ENCODE measurements at regions not wholly inside any gene's neighbourhood (a gene's known extent, or its start where the extent isn't known, plus 50 kb on each side); places are given as distances from the start of the nearest gene placed in this dataset.

DNA sequence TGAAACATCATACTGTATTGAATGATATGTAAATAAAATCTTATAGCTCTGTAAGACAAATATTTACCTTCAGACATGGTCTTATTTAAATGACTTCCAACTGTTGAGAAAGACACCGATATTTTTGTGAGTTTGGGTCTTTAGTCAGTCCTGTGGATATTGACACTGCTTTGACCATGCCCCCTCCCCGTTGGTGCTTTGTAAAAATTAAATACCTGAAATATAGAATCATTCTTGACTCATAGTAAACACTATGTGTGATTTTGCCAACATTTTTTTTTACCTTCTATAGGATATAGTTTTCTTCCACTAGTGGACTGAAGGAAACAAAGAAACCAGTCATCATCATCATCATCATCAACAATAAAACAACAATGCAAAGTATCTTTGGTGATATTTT is 114.3 kb upstream of the HS3ST1 start:
- DNase-seq (ENCODE audit: low read depth in 4 of 4, low spot score in 2 of 4), result no peak

DNA sequence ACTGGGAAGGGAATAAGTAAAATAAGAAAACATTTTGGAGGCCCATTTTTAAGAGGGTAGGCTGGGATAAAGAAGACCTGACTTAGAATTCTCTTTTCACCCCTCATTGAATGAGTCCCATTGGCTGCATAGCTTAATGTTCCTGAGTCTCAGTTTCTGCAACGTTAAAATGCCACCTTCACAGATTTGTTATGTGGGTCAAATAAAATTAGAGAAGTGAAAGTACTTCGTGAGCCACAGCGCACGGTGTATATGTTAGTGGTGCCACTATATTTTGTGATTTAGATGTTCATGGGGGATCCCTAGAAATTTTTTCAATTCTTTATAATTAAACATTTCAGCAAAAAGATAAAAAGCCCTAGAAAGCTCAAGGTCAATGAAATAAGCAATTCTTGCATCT is 109.2 kb upstream of the HS3ST1 start:
- DNase-seq (ENCODE audit: low read depth in 4 of 4, low spot score in 2 of 4), result no peak

DNA sequence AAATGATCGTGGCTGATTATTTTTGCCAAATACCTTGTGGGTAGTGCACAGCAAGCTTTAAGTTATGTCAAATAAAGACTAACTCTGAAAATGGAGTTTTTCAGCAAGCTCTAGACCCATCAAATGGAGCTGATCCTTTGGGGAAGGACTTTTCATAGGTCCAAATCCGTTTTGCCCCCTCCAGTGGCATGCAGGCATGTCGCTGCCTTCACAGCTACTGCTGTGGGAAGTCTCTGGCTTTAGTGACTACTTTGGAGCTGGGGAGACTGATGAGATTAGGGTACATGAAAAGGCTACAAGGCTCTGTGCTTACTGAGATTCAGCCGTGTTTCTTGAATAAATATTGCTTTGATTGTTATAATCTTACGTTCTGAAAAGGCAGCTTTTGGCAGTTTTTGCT is 106.6 kb upstream of the HS3ST1 start:
- DNase-seq (ENCODE audit: low read depth in 4 of 4, low spot score in 2 of 4), result no peak

DNA sequence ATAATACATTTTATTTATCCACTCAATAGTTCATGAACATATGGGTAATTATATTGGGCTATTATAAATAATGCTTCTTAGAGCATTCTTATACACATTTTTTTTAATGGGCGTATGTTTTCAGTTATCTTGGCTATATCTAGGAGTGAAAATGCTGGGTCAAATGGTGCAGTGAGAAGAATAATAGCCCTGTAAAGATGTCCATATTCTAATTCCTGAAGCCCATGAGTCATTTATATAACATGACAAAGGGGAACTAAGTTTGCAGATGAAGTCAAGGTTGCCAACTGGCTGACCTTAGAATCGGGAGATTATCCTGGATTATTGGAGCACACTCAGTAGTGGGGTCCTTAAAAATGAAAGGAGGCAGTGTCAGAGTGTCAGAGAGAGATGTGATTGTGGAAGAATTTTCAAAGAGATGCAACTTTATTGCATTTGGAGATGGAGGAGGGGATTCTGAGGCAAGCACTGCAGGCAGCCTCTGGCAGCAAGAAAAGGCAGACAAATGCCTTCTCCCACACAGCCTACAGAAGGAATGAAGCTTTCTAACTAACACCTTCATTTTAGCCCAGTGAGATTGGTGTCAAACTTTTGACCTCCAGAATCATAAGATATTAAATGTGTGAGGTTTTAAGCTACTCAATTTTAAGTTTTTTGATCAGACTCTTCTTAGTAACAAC is 106.1 kb upstream of the HS3ST1 start:
- DNase-seq (ENCODE audit: low read depth in 4 of 4, low spot score in 2 of 4), result no peak

DNA sequence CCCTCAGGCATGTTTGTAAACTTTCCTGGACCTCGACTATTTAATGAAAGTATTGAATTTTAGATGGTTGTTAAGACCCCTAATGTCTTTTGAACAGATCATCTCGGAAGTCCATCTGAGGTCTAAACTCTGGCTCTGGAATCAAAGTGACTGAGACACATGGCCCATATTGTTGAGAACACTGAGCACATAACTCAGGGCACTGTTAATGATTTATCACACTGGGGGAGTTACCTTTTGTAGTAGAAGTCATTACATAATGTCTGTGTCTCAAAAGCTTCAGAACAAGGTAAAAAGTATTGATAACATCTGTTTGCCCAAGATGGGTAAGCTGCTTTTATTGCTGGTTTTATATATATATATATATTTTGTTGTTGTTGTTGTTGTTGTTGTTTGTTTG is 103.4 kb upstream of the HS3ST1 start:
- DNase-seq (ENCODE audit: low read depth in 4 of 4, low spot score in 2 of 4), result no peak

DNA sequence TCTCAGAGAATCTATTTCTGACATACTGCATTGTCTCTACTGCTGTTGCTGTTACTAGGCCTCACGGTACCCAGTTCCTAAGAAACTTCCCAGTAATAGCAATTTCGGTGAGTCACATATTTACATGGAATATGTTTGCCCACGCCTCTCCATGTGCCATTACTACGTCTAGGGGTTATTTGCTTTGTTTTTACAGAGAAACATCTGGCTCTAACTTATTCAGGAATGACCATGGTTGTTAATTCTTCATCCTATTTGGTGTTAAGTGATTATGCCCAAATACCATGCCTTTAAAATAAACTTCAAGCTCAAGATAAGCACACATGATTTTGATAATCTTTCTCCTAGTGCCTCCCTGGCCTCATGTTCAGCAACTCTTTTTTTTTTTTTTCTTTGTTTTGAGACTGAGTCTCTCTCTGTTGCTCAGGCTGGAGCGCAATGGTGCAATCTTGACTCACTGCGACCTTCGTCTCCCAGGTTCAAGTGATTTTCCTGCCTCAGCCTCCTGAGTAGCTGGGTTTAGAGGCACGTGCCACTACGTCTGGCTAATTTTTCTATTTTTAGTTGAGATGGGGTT is 101.0 kb upstream of the HS3ST1 start:
- no peak for DNase-seq (ENCODE audit: low read depth in 4 of 4, low spot score in 2 of 4)

DNA sequence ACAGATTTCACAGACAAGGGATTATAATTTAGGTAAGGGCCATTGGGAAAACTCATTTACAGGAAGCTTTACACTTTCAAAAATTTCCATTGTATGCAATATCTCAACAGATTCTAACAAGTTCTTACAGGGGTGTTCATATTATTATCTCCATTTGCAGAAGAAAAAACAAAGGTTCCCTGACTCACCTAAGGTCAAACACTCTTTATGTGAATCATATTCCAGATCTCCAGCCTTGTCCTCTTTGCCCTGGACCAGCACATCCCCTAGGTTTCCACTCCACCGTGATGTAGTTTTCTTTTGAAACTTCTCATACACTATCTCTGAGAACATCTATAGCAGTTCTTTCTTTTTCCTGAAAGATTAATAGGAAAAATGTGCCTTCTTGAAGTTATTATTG is 96.4 kb upstream of the HS3ST1 start:
- DNase-seq (ENCODE audit: low read depth in 4 of 4, low spot score in 2 of 4), result no peak

DNA sequence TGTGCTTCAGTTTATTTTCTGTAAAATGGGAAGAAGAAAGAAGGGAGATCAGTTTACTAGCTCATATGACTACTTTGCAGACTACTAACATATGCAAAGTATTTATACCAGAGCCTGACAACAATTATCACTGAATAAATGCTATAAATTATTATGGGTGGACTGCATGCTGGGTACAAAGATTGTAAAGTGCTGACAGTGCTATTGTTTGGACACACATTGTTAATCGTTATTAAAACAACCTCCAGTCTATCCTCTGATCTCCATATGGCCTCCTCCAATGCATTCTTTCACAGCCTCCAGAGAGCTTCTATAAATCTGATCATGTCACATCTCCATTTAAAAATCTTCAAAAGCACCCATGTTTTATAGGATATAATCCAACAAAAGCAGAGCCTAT is 90.1 kb upstream of the HS3ST1 start:
- DNase-seq (ENCODE audit: low read depth in 4 of 4, low spot score in 2 of 4), result no peak

DNA sequence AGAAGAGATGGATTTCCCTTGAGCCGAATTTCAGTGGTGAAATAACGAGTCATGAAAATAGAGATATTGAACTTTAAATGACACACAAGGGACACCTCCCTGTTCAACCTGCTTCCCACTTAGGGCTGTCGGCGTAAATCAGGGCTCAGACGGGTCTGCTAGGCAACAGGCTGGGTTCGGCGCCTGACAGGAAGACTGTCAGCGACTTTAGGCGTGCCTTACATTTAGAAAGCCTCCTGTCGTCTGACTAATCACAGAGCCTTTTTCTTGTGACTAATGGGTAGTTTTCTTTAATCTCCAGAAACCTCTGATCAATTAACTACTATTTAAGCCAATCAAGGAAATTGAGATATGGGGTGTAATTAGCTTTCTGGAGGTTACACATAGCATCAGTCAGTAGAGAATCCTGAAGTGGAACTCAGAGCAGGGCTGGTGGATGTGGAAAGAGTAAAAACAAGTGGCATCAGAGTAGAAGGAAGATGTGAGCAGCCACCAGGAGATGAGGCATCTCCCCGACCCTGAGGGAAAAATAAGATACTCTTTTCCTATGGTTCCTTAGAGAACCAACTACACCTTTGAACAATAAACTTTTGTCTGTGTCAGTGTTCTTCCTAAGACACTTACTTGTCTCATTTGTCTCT is 86.2 kb upstream of the HS3ST1 start:
- DNase-seq (ENCODE audit: low read depth in 4 of 4, low spot score in 2 of 4), result no peak

DNA sequence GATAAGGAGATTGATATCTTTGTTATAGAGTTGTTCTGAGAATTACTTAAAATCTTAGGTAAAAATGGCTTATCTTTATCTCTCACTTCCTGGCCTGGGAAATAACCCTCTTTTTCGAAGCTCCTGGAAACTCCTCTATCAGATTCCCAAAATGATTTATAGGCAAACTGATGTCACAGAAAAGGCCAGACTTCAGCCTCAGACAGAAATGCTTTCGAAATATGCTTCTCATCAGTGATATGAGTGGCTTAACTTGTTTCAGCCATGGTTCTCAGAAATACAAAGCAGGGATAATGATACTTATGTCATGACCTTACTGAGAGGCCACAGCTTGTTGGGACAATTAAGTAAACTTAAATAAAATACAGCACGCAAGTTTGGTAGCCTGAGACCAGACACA is 85.3 kb upstream of the HS3ST1 start:
- no peak for DNase-seq (ENCODE audit: low read depth in 4 of 4, low spot score in 2 of 4)

DNA sequence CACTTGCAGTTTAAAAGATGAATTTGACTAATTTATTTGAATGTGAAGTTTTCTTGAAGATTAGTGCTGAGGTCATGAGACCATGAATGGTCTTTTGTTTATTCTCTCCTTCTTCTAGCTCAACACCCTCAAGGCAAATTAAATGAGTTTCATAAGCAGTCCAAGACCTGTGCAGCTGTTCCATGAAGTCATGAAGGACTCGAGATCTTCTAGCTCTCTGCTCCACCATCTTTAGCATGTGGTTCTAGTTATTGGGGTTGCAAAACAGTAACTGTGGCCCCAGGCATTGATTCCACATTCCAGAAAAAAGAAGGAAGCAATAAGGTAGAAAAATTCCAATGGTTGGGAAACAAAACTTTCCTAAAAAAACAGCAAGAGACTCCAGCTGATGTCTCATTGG is 84.2 kb upstream of the HS3ST1 start:
- no peak for DNase-seq (ENCODE audit: low read depth in 4 of 4, low spot score in 2 of 4)

DNA sequence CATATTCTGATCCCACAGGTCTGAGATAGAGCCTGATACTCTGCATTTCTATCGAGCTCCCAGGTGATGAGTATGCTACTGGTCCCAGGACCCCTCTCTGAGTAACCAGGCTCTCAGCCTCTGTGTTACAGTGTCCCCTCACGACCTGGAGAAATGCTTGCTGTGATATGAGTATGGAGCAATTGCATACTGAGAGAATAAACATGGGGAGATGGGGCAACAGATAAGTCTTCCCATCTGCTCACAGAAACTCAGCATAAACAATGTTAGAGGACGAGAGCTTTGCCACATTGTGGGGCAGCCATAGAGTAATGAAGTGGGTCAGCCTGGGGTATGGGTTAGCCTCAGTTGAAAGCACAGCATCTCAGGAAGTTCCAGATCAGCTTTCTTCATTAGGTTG is 82.6 kb upstream of the HS3ST1 start:
- no peak for DNase-seq (ENCODE audit: low read depth in 4 of 4, low spot score in 2 of 4)

DNA sequence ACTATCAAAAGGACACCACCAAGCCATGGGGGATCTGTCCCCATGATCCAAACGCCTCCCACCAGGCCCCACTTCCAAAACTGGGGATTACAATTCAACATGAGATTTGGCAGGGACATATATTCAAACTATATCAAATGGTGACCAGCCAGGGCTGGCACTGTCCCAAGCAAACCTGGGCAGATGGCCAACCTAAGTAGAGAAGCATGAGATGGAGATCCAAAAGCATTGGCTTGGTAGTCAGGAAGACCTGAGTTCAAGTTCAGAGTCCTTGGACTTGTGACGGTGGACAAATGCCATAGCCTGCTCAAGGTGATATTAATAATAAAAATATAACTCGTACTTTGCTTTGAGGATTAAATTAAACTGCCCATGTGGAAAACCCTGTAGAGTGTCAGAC is 79.2 kb upstream of the HS3ST1 start:
- no peak for DNase-seq (ENCODE audit: low read depth in 4 of 4, low spot score in 2 of 4)

DNA sequence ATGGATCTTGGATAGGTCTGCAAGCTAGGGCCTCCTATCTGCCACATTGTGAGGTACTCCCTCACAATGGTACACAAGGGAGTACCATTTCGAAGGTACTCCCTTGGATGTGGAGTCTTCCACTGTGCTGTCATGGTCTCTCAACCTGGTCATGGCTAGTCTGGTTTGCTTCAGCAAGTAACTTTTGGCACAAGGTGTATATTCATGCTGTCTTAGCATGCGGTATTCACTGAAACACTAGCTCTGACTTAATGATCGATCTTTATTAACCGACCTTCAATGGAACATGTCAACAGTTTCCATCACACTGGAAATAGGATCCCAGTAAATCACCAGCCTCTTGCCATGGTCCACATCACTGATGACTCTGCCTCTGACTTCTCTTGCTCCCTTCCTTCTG is 77.5 kb upstream of the HS3ST1 start:
- DNase-seq (ENCODE audit: low read depth in 4 of 4, low spot score in 2 of 4), result no peak

DNA sequence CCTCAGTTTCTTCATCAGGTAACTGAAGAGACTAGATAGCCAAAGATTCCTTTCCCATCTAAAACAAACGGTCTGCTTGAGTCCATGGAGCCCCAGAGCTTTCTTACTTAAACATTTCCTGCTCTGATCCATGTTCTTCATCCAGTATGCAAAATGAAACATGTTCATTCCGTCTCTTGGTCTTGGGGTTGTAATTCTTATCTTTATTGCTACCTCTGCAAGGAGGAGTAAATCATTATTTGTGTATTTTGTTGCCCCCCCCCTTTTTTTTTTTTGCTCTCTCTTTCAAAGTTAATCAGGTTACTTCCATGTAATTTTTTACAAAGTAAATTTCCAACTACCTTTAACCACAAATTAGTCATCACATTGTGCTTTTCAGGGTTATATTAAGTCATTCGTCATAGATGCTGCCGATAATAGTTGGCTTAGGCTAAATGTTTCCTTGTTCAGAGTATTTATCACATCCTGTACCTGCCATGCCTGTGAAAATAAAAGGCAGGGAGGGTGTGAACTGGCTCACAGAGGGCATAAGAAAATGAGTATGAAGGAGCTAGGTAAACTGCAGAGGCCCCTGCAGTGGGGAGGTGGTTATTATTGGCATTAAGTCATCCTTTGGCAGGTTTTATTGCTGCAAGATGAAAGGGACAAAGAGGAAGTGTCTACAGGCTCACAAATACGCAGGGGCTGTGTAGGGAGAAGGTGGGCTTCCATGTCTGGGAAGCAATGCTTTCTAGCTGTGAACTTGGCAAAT is 76.7 kb upstream of the HS3ST1 start:
- no peak for DNase-seq (ENCODE audit: low read depth in 4 of 4, low spot score in 2 of 4)

DNA sequence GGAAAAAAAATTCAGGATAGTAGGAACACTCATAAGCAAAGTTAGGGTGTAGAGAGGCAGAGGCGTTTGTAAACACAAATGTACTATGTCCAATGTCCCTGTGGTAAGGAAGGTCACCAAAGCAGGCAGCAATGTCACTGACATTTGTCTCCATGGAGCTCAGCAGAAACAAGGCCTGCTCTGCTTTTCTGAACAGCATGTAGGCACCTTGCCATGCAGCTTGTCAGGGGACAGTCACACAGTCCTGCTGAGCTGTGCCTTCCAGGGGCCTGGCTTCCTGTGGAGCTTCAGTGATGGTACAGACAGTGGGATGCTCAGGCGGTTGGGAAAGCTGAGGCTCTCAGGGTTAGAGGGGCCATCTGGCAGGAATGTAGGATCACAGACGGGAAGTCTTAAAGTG is 74.5 kb upstream of the HS3ST1 start:
- DNase-seq (ENCODE audit: low read depth in 4 of 4, low spot score in 2 of 4), result no peak

DNA sequence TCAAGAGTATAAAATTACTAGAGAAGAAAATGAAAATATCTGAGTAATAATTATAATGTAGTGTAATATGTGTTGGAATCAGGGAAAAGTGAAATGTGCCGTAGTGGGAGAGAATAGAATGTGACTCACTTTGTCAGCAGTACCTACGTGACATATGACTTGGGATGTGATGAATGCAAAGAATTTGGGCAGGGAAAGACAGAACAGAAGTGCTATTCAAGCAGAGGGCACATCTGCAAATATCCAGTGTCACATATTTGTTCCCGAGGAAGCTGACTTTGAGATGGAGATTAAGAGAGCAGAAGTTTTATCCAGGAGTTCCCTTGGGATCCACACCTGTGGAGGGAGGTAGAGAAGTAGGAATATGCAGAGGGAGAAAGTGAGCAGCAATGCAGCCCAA is 69.3 kb upstream of the HS3ST1 start:
- no peak for DNase-seq (ENCODE audit: low read depth in 4 of 4, low spot score in 2 of 4)

DNA sequence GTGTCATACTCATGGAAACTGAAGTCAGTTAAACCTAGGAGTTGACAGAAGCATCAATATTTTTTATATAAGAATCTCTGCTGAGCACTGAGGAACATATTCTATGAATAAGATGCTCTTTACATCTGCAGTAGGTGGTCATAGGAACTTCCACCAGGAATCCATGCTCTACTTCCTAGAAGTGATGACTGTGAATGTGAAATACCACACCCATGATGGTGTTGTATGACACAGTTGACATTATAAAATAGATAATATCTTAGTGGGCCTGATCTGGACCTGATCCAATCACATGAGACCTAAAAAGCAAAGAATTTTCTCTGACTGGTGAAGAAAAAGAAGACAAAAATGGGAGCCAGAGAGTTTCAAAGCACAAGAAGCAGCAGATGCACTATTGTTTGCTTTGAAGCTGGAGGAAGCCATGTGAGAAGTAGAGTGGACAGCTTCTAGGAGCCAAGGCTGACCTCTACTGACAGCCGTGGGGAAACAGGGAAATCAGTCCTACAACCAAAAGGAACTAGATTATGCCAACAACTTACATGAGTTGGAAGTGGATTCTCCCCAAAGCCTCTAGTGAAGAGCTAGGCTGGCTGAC is 68.6 kb upstream of the HS3ST1 start:
- no peak for DNase-seq (ENCODE audit: low read depth in 4 of 4, low spot score in 2 of 4)

DNA sequence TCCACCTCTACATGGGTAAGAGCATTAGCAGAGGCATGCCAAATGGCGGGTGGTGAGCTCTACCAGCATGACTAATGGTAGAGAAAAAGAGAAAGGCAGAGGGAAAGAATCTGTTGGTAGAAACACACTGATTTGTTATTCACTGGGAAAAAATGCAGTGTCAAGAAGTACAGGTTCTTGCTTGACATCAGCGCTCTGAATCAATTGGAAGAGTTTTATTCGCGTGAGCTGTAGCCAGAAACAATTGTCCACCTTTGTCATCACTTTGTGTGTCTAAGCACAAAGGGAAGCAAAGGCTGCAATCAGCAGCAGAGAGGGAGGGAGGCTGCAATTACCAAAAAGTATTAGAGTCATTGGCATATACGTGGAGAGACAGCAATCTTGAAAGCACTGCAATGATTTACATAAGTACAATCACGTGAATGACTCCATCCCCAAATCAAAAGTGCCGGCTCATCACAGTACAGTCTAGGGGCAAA is 67.7 kb upstream of the HS3ST1 start:
- DNase-seq (ENCODE audit: low read depth in 4 of 4, low spot score in 2 of 4), result no peak

DNA sequence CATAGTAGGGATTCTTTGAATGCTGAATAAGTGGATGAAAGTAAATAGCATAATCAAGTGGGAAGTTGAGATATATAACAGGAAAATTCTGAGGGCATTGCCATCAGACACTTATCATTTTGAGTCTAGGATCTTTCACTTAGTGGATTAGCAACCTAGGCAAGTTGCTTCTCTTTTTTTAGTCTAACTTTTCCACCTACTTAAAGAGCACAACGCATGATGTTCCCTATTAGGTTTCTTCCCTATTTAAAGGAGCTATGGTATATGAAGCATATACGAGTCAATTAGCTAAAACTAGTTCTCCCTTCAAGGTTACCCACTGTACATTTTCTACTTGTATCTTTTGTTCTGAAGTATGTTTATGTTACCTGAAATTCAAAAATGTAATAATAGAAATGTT is 67.1 kb upstream of the HS3ST1 start:
- DNase-seq (ENCODE audit: low read depth in 4 of 4, low spot score in 2 of 4), result no peak

DNA sequence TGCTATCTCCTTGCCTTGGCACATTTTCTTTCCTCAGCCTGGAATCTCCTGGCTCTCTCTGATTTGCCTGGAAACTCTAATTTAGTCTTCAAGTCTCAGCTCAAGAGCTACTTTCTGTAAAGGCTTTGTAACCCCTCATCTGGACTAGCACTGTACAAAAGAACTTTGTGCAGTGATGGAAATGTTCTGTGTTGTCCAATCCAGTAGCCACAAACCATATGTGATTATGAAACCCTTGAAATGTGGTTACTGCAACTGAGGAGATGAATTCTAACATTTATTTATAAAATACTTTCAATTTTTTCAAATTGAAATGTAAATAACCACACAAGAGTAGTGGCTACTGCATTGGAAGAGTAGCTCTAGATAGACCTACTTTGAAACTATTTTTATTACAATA is 66.6 kb upstream of the HS3ST1 start:
- DNase-seq (ENCODE audit: low read depth in 4 of 4, low spot score in 2 of 4), result no peak

All from left renal cortex interstitium (tissue), 4 donors.